HG02885 (cell line): ENCODE measurements at regions not wholly inside any gene's neighbourhood (a gene's known extent, or its start where the extent isn't known, plus 50 kb on each side); places are given as distances from the start of the nearest gene placed in this dataset.
"Not testable (repeated sequence)": the region's sequence is repeated elsewhere in the genome, so short reads cannot be mapped to it uniquely, and the experiment has no call there.

Source experiments
- ATAC-seq: cut with Tn5 transposase; IDR thresholded peaks from one replicate; pipeline ENCODE4 v1.9.1; 2021; ENCODE audit warnings: mild to moderate bottlenecking; ENCODE audit not compliant: unreplicated experiment, poor library complexity

DNA sequence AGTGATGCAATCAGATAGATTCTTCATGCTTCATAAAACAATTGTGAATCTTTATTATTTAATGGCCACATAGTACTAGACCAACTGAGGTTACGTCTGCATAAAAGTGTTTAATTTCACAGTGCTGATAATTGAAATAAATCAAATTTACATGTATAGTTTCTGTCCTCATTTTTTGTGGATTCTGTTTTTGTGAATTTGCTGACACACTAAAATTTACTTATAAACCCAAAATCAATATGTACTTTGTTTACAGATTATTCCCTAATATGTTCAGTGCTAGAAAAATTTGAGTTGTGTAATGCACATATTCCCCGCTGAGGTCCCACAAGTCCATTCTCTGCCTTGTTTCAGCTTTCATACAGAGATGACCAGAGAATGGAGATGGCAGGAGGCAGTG is 759.8 kb downstream of the CENPC start:
- ATAC-seq = no peak

GRCh38 chr4:66782751-66783150 is 762.6 kb downstream of the CENPC start:
- ATAC-seq = not testable (repeated sequence)

DNA sequence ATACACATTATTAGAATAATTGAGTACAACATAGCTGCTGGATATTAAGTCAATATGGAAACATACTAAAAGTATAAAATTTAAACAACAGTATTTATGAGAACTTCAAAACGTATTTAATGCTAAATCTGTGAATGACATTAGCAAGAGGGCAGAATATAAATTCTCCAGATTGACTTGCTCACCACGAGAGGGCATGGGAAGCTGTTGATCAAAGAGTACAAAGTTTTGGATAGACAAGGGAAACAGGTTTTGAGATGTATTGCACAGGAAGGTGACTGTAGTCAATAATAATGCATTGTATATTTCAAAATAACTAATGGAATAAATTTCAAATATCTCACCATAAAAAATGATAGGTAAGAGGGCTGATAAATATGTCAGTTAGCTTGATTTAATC is 768.2 kb downstream of the CENPC start:
- ATAC-seq = no peak

DNA sequence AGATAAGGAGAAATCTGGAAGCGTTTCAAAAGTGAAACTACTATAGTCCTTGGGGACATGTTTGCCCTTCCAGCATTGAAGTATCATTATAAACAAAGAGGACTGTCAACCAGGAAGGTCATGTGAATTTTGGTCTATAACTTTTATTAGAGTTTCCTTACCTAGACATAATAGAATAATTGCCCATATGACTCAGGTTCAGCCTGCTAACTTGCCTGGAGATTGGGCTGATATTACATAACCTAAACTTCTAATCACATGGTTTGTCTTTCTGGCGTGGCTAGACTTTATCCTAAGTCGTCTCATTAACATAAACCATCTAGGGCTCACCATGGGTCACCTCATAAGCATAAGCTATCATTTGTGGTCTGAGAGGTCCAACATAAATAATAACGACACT is 775.9 kb downstream of the CENPC start:
- ATAC-seq = no peak

- ATAC-seq = no peak
Measured at GRCh38 chr4:66767442-66767841, 777.9 kb downstream of the CENPC start.

DNA sequence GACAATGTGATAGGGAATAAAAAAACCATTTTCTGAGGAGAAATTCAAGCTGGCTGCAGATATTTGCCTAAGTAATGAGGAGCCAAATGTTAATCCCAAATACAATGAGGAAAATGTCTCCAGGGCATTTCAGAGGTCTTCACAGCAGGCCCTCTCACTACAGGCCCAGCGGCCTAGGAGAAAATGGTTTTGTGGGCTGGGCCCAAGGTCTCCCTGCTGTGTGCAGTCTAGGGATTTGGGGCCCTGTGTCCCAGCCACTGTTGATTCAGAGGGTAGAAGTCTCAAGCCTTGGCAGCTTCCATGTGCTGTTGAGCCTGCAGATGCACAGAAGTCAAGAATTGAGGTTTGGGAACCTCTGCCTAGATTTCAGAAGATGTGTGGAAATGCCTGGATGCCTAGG is 778.7 kb downstream of the CENPC start:
- no peak for ATAC-seq

GRCh38 chr4:66750273-66750672 is 795.0 kb downstream of the CENPC start:
- no peak for ATAC-seq

DNA sequence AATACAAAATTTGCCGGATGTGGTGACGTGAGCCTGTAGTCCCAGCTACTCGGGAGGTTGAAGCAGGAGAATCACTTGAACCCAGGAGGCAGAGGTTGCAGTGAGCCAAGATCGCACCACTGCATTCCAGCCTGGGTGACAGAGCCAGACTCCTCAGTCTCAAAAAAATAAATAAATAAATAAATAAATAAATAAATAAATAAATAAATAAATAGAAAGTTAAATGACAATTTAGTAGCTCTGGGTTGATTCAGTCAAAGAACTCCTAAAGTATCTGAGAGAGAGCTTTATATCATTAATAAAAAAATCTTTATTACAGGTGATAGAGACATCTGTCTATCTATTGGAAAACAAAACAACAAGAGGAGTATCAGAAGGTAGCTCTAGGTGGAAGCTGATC is 798.4 kb downstream of the CENPC start:
- not testable (repeated sequence) for ATAC-seq

DNA sequence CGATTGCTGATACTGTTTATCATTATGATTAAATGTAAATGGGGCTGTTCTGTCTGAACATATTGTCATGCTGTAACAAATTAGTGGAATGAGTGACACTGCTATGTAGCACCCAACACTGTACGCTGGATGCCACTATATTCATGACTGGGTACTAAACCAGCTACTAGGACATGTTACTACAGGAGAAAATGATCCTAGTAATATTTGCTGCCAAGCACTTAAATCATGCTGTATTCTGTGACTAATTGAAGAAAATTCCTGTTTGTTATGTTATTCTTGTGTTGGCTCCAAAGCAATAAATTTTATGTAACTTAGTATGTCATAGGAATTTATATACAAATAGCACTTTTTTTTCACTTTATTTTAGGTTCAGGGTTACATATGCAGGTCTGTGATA is 804.2 kb downstream of the CENPC start:
- no peak for ATAC-seq

- ATAC-seq = no peak
Measured at GRCh38 chr4:66736606-66737005, 808.7 kb downstream of the CENPC start.

DNA sequence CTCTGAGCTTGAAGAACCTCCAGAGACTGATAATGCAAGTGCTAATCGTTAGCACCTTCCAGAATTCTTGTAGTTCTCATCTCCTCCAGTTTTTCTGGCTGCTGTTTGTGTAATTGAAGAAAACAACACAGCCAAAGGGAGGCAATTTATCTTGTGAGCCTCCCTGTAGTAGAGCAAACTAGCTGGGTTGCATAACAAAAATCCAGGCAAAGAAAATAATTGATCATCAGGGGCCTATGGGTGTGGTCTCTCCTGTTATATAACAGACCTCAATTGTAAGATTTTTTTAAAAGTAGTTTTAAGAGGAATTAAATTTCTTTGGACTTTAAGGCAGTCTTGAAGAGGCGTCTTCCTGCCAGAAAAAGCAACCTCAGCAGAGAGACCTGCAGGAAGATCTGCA is 817.0 kb downstream of the CENPC start:
- no peak for ATAC-seq

DNA sequence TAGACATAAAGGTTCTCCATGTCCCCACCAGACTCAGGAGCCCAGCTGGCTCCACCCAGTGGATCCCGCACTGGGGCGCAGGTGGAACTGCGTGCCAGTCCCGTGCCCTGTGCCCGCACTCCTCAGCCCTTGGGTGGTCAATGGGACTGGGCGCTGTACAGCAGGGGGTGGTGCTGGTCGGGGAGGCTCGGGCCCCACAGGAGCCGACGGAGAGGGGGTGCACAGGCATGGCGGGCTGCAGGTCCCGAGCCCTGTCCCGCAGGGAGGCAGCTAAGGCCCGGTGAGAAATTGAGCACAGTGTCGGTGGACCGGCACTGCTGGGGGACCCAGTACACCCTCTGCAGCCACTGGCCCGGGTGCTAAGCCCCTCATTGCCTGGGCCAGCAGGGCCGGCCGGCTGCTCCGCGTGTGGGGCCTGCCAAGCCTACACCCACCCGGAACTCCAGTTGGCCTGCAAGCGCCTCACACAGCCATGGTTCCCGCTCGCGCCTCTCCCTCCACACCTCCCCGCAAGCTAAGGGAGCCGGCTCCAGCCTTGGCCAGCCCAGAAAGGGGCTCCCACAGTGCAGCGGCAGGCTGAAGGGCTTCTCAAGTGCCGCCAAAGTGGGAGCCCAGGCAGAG is 832.9 kb downstream of the CENPC start:
- not testable (repeated sequence) for ATAC-seq

DNA sequence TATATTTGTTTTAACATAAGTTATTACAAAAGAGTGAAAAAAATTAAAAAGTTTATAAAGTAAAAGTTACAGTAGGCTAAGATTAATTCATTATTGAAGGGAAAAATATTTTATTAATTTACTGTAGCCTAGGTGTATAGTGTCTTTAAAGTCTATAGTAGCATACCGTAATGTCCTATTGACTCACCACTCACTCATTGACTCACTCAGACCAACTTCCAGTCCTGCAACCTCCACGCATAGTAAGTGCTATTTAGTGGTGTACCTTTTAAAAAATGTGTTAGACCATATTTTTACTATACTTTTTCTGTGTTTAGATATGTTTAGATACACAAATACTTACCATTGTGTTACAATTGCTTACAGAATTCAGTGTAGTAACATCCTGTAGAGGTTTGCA is 841.1 kb downstream of the CENPC start:
- no peak for ATAC-seq

DNA sequence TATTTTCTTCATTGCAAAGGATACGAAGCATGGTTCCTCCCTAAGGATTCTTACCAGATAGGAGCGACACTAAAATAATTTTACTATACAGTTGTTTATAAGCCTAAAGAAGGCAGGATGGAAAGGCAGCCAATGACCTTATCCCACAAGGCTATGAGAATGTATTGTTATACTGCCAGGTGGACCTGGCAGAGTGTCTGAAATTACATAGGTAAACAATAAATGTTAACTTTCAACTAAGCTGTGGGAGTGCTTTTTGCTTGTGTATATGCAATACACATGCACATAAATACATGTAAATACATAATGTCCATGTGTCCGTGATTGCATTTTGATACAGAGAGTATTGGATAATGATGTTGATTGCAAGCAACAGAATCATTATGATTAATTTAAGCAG is 850.6 kb downstream of the CENPC start:
- no peak for ATAC-seq

DNA sequence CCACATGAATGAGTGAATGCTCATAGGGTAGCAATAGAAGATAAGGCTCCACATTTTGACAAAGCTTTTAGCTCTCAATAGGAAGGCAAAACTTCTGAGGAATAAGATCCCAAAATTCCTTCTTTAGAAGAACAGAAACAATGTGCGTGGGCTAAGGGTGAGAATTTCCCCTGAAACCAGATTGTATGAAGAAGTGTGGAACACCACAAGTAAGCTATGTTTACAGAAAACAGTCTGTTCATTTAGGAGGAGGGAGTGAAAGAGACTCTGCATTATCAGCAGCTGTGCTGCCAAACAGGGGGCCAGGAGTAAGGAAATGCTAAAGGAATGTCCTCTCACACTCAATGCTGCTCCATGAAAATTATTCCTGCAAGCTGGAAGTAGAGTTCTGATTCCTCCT is 851.6 kb downstream of the CENPC start:
- no peak for ATAC-seq

- no peak for ATAC-seq
Measured at GRCh38 chr4:66691101-66691500, 854.2 kb downstream of the CENPC start.

- ATAC-seq = no peak
Measured at GRCh38 chr4:66688674-66689073, 856.6 kb downstream of the CENPC start.

- ATAC-seq = no peak
Measured at GRCh38 chr4:66687459-66687858, 857.8 kb downstream of the CENPC start.

GRCh38 chr4:66681962-66682361 is 863.3 kb downstream of the CENPC start:
- no peak for ATAC-seq

- ATAC-seq = no peak
Measured at GRCh38 chr4:66667249-66667648, 878.1 kb downstream of the CENPC start.

GRCh38 chr4:66662620-66663019 is 882.7 kb downstream of the CENPC start:
- no peak for ATAC-seq

DNA sequence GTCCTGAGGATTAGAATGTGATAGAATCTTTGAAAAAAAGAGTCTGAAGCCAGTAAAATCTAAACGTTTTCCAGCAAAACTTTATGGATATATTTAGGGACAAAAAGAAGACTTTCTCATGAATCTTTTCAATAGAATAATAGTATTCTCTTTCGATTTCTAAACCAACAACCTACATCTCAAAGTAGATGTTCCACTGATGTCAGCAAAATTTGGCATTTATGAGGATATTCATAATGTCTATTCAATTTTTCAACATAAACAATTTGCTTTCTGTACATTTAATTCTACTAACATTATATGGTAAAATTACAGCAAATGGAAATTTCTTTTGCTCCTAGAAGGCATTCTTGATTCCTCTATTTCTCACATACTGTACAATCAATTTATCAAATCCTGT is 886.5 kb downstream of the CENPC start:
- ATAC-seq = no peak

DNA sequence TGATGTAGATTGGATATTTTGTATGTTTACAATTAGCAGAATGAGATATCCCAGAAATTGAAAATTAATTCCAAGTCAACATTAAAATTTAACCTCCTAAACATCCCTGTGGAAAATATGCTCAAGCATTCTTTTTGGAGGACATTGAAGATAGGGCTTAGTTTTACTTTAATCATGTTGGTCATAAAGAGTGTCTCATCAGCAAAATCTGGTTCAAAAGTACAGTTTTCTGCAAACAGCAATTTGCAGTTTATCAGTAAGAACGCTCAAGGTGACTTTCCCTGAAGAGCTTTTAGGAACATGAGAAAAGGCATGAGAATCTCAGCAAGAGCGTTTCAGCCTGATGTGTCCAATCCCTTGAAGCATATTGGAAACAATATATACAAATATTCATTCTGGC is 889.8 kb downstream of the CENPC start:
- ATAC-seq = no peak
